ENCODE measurements at regions not wholly inside any gene's neighbourhood (a gene's known extent, or its start where the extent isn't known, plus 50 kb on each side); places are given as distances from the start of the nearest gene placed in this dataset.
"Not testable (repeated sequence)": the region's sequence is repeated elsewhere in the genome, so short reads cannot be mapped to it uniquely, and the experiment has no call there.

DNA sequence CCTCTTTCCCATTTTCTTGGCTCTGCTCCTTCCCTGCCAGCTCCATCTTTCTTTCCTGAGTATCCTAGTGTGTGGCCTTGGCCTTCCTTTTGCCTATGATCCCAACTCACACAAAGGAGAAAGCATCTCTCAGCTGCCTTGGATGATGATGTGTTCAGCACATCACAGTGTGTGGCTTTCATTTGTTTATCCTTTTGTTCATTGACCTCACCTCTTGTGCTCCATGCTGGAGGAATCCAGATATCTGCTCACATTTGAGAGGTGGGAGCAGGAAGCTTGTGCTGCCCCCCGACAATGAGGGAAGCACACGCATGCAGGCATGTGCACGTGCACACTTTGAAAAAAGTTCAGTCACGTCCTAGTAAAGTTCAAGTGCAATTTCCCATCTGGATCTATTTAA lies 131.0 kb downstream of the SMIM20 start:
- no peak for DNase-seq (ENCODE audit: low read depth in 2 of 2)

DNA sequence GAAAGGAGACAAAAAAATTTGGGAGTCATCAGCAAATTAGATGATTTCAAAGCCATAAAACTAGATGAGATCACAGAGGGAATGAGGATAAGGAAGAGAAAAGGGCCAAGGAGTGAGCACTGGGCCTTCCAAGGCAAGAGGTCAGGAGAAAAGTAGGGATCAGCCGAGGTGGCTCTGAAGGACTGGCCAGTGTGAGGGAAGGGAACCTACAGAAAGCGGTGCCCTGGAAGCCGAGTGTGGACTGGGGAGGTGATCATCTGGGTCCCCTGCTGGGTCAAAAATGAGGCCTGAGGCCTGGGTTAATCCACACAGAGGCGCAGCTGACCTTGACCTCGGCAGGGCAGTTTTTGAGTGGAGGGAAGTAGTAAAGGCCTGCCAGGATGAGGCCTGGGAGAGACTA lies 133.8 kb downstream of the SMIM20 start:
- no peak for DNase-seq (ENCODE audit: low read depth in 2 of 2)

GRCh38 chr4:26048378-26048882 lies 134.4 kb downstream of the SMIM20 start:
- peak; percentile 90 to 92 for DNase-seq (ENCODE audit: low read depth in 2 of 2)

GRCh38 chr4:26048950-26049349 lies 134.9 kb downstream of the SMIM20 start:
- no peak for DNase-seq (ENCODE audit: low read depth in 2 of 2)

DNA sequence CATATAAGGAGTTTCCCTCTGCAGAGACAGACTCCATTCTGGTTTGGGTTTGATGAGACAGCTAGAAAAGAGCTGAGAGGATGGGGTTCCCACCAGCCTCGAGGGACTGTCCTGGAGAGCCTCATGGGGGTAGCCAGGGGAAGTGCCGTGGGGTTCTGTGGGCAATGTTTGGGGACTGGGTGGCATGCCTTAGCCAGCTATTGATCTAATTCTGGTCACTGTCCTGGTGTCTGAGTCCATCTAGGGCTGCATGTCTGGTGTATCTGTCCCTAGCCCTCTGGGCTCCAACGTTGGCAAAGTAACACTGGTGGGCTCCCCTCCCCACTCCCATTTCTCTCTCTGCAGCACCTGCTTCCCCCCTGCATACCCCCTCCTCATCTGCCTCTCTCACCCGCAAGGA lies 135.4 kb downstream of the SMIM20 start:
- no peak for DNase-seq (ENCODE audit: low read depth in 2 of 2)

DNA sequence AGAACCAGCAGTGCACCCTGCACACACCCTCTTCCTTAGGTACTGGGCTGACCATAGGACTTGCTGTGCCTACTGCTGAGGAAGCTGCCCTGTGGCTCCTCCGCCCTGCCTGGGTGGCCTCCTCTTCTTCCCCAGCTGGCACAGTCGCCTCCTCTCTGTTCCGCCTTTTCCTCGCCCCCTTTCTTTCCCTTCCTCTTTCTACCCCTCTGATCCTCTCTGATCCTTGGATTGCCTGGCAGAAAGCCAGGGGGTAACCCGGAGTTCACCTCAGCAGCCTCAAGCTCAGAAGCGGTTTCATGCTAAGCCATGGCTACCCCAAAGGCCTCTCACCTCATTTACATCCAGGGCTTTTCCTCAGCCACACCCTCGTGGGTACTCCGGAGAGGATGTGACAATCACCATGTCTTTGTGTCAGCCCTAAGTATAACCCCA lies 136.2 kb downstream of the SMIM20 start:
- DNase-seq (ENCODE audit: low read depth in 2 of 2) = no peak

GRCh38 chr4:26050671-26051070 lies 136.7 kb downstream of the SMIM20 start:
- DNase-seq (ENCODE audit: low read depth in 2 of 2) = no peak

DNA sequence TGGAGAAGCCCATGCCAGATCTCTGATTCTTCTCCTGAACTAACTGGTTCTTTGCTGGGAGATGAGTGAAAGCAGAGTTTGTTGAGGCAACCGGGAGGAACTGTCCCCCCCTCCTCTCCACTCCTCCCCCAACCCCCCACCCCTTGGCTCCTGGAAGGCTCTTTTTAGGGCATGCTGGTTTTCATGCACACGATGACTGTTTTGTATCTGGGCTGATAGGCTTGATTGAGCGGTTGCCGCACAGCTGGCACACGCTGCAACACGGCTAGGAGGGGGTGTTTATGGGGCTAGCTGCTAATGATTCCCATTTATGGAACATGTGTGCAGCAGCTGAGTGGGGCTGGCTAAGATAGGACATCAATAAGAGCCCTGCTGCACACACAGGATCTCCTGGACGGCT lies 137.2 kb downstream of the SMIM20 start:
- DNase-seq (ENCODE audit: low read depth in 2 of 2) = peak; percentile 69

DNA sequence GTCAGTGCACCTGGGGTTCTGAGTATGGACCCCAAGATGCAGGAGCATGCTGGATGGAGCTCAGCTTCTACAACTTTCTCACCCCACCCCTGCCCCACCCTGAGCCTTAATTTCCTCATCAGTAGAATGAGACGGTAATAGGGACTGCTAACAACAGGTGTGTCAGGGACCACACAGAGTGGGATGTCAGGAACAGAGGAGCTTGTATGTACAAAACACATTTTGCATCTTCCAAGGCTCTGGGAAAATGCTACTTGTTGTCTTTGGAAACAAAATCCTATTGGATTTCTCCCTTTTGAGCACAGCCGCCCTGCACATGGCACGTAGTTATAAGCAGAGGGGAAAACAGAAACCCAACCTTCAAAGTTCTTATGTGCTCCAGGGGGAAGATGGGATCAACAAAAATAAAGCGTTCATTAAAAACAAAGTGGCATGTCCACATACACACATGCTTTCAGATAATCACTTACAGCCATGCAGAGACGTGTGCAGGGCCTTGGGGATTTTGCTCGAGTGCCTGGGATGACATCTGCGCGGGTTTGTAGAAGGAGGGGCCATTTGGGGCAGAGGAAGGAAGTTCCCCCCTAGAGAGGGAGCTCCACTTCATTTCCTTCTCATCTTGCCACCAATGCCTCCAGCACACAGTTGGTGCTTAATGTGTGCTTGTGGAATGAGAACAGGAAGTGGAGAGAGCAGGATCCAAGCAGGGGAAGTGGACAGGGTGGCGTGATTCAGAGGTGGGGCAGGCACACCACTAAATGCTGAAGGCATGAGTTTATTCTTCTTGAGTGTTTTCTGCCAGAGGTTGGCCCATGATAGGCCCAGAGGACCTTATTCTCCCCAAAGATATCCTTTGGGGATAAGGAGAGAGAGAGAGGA lies 138.9 kb downstream of the SMIM20 start:
- DNase-seq (ENCODE audit: low read depth in 2 of 2) = no peak

DNA sequence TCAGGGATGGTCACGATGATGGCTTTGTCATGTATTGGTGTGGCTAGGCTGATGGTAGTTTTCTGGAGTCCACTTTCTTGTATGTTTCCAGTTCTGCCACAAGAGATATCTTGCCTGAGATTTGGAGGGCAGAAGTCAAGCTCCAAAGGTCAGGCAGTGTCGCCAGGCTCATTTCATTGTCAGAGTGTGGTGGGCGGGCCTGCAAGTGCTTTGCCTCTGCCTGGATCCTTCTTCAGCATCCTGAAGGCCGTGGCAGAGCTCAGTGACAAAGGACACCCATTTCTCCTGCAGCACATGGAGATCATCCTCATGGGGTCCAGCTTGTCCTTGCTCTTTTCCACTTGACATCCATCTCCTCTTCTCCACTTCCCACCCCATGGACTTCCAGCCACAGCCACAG lies 139.7 kb downstream of the SMIM20 start:
- DNase-seq (ENCODE audit: low read depth in 2 of 2) = no peak

GRCh38 chr4:26055855-26056254 lies 141.8 kb downstream of the SMIM20 start:
- no peak for DNase-seq (ENCODE audit: low read depth in 2 of 2)

- no peak for DNase-seq (ENCODE audit: low read depth in 2 of 2)
These were observed 142.4 kb downstream of the SMIM20 start for GRCh38 chr4:26056406-26056805.

- not testable (repeated sequence) for DNase-seq (ENCODE audit: low read depth in 2 of 2)
These were observed 143.8 kb downstream of the SMIM20 start for GRCh38 chr4:26057839-26058238.

DNA sequence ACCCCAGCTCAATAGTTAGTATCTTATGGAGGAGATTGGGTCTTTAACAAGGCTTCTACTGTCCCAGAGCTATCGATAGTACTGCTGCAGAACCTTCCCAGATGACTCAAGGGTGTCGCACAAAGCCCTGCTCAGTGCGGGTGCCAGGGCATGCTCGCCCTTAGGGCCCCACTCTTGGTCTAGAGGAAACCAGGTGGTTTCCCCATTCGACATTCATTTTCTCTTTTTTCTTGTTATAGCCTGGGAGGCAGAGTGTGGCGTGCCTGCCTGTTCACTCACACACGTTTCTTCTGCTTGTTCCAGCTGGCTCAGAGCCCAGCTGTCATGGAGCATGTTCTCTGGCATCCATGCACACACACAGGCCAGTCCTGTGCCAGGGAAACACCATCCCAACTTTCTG lies 144.5 kb downstream of the SMIM20 start:
- no peak for DNase-seq (ENCODE audit: low read depth in 2 of 2)

GRCh38 chr4:26059391-26060154 lies 145.6 kb downstream of the SMIM20 start:
- no peak for DNase-seq (ENCODE audit: low read depth in 2 of 2)

GRCh38 chr4:26060286-26060685 lies 146.3 kb downstream of the SMIM20 start:
- DNase-seq (ENCODE audit: low read depth in 2 of 2) = no peak

DNA sequence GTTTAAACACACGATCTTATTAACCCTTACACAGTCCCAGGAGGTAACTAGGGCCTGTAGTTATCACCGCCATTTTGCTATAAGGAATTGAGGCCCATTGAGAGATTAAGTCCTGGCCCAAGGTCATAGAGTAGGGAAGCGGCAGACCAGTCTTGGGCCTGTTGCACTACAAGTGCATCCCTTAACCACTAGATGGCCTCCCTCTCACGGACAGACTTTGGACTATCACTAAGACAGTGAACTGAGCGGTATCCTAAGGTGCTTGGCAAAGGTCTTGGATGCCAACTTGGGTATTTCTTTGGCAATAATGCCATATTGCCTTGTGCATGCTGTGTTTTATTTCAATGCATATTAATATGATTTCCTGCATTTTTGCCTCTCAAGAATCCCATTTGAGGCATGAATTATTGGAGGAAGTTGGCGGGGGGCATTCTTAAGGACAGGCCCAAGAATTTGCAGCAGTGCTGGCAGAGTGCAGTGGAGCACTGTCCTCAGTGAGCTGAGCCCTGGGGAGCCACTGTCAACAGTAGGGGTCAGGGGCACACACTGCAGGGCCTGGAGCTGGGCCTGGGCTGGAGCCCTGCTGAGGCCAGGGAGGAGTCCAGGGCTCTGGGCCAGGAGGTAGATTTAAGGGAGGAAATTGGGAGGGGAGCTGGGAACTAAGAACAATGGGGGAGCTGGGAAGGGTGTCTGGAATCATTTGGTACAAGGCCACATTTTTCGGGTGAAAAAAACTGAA lies 147.4 kb downstream of the SMIM20 start:
- no peak for DNase-seq (ENCODE audit: low read depth in 2 of 2)

DNA sequence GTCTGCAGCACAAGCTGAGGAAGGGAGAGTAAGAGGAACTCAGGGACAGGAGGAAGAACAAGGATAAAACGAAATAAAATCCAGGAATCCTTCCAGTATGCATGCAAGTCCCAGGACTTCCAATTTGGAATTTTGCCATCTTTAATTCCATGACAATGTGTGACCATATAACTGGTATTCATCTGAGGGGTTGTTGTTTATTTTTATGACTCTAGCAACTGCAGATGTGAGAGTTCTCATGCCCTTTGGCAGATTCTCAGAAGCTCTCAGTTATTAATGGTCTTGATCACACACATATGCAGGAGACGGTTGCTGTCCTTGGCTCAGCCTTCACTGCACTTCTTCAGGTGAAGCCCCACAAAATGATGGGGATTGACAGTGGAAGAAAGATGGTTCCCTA lies 148.2 kb downstream of the SMIM20 start:
- peak in 1 of 2 experiments; percentile 17 for DNase-seq (ENCODE audit: low read depth in 2 of 2)

DNA sequence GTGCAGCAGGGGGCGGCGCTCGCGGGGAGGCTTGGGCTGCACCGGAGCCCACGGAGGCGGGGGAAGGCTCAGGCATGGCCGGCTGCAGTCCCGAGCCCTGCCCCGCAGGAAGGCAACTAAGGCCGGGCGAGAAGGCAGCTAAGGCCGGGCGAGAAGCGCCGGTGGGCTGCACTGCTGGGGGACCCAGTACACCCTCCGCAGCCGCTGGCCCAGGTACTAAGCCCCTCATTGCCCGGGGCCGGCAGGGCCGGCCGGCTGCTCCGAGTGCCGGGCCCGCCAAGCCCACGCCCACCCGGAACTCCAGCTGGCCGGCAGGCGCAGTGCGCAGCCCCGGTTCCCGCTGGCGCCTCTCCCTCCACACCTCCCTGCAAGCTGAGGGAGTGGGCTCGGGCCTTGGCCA lies 150.0 kb downstream of the SMIM20 start:
- DNase-seq (ENCODE audit: low read depth in 2 of 2) = not testable (repeated sequence)

DNA sequence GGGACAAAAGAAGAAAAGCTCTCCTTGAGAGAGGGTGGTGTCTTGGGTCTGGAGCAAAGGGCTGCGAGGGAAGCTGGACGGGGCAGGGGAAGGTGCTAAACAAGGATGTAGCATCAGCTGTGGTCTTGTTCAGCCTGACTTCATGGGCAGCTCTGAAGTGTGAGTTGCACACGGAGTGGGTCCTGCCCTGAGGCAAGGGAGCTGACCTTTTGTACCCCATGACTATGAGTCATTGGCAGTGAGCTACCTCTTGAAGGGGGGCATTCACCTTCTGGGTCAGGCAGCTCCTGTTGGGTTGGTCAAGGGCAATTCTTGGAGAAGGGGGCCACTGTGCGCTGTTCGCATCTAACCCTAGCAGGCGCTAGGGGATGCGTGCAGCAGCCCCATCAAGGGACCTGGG lies 151.8 kb downstream of the SMIM20 start:
- no peak for DNase-seq (ENCODE audit: low read depth in 2 of 2)

DNA sequence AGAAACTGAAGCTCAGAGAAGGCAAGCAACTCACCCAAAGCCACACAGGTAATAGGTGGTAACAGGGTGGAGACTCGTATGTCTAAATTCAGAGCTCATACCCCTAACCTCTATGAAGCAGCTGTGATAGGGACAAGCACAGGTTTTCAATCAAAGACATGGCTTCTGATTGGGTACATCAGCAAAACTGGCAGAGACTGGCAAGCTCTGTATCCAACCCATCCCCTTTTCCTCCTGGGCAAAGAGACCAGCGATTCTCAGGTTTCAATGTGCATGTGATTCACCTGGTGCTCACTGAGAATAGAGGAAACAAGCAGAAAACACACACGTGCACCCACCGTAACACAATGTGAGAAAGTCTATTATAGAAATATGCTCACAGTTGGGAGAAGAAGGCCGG lies 153.0 kb downstream of the SMIM20 start:
- no peak for DNase-seq (ENCODE audit: low read depth in 2 of 2)

DNA sequence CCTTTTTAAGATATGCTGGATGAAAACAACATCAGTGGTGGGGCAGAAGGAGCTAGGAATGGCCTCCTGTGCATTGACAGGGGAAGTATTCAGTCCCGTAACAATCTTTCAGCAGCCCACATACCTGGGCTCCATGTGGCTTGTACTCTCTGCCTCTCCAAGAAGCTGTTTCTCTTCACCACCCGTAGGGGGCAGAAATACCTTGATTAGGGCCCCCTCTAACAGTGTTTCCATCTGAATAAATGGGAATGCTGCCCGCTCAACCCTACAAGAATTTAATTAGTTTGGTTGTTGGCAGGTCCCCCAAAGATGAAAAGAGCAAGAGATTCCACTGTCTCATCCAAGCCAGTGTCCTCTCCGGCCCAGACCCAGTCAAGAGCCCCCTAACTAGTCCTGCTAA lies 155.2 kb downstream of the SMIM20 start:
- DNase-seq (ENCODE audit: low read depth in 2 of 2) = no peak

Data from fibroblast of skin of left quadriceps (primary cell).